Esophagus (tissue), 2 donors: ENCODE measurements at regions not wholly inside any gene's neighbourhood (a gene's known extent, or its start where the extent isn't known, plus 50 kb on each side); places are given as distances from the start of the nearest gene placed in this dataset.

Experiments used
- H3K27ac ChIP-seq, 2 donors: one replicate each; pipeline ENCODE4 v1.5.1; 2013; ENCODE audit warnings: low read depth in 2 of 2, mild to moderate bottlenecking in 2 of 2, inconsistent platforms in 1 of 2, low read length in 1 of 2, moderate library complexity in 1 of 2
- H3K27me3 ChIP-seq, 2 donors: one replicate each; pipeline ENCODE4 v1.6.1; 2013; ENCODE audit warnings: low read length in 2 of 2, control low read depth in 1 of 2, mild to moderate bottlenecking in 1 of 2; ENCODE audit not compliant: insufficient read depth in 2 of 2, control insufficient read depth in 1 of 2
- H3K36me3 ChIP-seq, 2 donors: one replicate each; pipeline ENCODE4 v1.6.1; 2013; ENCODE audit warnings: low read length in 1 of 2; ENCODE audit not compliant: control insufficient read depth in 2 of 2, insufficient read depth in 2 of 2
- H3K4me1 ChIP-seq, 2 donors: one replicate each; pipeline ENCODE4 v1.6.1; 2013; ENCODE audit warnings: low read length in 1 of 2; ENCODE audit not compliant: control insufficient read depth in 2 of 2, insufficient read depth in 2 of 2
- H3K4me3 ChIP-seq, 2 donors: one replicate each; pipeline ENCODE4 v1.5.1; 2013; ENCODE audit warnings: low read length in 2 of 2, mild to moderate bottlenecking in 2 of 2, low read depth in 1 of 2, moderate library complexity in 1 of 2
- H3K9me3 ChIP-seq, 2 donors: one replicate each; pipeline ENCODE4 v1.6.1; 2013; ENCODE audit warnings: mild to moderate bottlenecking in 2 of 2, low read depth in 1 of 2, low read length in 1 of 2, moderate library complexity in 1 of 2; ENCODE audit not compliant: control insufficient read depth in 2 of 2, insufficient read depth in 1 of 2
- WGBS, 2 donors: extraction: QIAGEN DNeasy Blood & Tissue Kit; methylation state at CpG; one replicate each; pipeline ENCODE4 v1.1.7; 2013; 5-methylcytosine and 5-hydroxymethylcytosine counted together
- donor health status: healthy with polysubstance abuse.
- donor health status: Bipolar disorder and iron deficiency.

DNA sequence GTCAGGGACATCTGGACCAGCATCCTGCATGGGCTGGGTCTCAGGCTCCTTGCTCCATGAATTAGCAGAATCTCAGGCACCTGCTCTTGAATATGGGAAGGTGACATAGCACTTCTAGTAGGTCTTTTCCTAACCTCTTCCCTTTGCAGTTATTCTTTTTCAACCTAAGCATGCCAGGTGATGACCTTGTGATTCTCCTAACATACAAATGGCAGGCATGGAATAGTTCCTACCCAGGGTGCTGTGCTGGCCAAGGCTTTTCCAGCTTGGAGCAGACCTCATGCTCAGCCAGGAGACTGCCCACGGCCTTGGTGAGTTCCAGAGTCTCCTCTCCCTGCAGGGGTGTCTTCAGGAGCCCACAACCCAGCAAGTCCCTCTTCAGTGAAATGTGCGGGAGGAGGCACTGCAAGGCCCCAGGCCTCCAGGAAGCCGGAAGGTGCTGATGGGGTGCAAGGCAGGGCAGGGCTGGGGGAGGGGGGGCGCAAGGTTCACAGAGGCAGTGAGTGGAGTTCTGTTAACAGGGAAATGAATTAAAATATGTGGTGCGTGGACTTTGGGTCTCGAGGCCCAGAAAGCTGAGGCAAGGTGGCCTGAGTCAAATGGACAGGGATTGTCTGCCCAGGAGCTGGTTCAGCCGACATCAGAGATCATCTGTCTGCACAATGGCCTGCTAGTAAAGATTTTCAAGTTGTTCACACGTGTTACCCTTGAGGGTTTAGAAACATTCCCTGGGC is 75.9 kb upstream of the SEPTIN5 start:
- no peak overlapping the region for H3K27ac ChIP-seq
- peaks cover 0 to 3% of the 10 kb centered on the region in 2 donors for H3K4me1 ChIP-seq
- H3K9me3 ChIP-seq = no peaks in the 10 kb centered on the region
- no peak overlapping the region for H3K4me3 ChIP-seq
- H3K27me3 ChIP-seq = no peaks in the 10 kb centered on the region
- 86 to 88% methylated on average over 8 of the region's 8 CpGs for WGBS, 2 donors
- no peaks in the 10 kb centered on the region for H3K36me3 ChIP-seq

DNA sequence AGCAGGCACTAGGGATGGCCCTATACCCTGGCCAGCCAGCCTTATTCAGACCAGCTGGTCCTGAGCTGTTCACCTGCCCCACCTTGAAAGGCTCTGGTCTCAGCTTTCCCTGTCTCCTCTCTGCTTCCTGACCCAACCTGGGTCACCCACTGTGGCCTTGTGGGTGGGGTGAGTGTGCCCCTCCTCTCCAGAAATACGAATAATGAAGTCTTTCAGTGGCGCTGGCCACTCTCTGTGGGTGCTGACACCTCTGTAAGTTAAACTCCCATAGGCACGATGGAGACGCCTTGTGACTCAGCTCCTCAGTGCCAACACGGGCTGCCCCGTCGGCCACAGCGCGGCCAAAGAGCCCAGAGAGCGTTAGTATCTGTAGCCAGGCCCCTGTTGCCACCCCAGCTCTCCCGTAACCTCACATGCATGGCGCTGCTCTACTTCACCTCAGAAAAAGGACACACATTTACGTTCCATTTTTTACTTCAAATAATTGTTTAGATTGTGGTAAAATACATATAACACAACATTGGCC is 74.6 kb upstream of the SEPTIN5 start:
- H3K4me1 ChIP-seq = peaks cover 0 to 3% of the 10 kb centered on the region in 2 donors
- no peaks in the 10 kb centered on the region for H3K36me3 ChIP-seq
- no peak overlapping the region for H3K27ac ChIP-seq
- 85 to 89% methylated on average over 13 of the region's 13 CpGs for WGBS, 2 donors
- H3K4me3 ChIP-seq = no peak overlapping the region
- H3K9me3 ChIP-seq = no peaks in the 10 kb centered on the region
- H3K27me3 ChIP-seq = no peaks in the 10 kb centered on the region

DNA sequence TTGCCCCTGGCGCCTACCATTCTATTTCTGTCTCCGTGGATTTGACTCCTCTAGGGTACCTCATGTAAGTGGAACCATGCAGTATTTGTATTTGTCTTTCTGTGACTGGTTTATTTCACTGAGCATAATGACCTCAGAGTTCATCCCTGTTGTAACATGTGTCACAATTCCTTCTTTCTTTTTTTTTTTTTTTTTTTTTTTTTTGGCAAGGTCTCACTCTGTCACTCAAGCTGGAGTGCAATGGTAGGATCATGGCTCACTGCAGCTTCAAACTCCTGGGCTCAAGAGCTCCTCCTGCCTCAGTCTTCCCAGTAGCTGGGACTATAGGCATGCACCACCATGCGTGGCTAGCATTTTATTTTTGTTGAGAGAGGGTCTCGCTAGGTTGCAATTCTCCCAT is 74.0 kb upstream of the SEPTIN5 start:
- Histone ChIP-seq H3K4me1 (peaks cover 0 to 3% of the 10 kb centered on the region in 2 donors), H3K27ac (no peak overlapping the region), H3K4me3 (no peak overlapping the region), H3K9me3 (no peaks in the 10 kb centered on the region), H3K36me3 (no peaks in the 10 kb centered on the region), H3K27me3 (no peaks in the 10 kb centered on the region)
- WGBS, 2 donors = 83 to 90% methylated on average over 4 of the region's 4 CpGs

GRCh38 chr22:19641254-19641982 is 72.9 kb upstream of the SEPTIN5 start:
- Histone ChIP-seq H3K9me3 (no peaks in the 10 kb centered on the region), H3K36me3 (no peaks in the 10 kb centered on the region), H3K4me3 (no peak overlapping the region), H3K4me1 (peaks cover 0 to 3% of the 10 kb centered on the region in 2 donors), H3K27ac (no peak overlapping the region), H3K27me3 (no peaks in the 10 kb centered on the region)
- 39 to 40% methylated on average over 24 to 25 of the region's 25 CpGs for WGBS, 2 donors

GRCh38 chr22:19641983-19642451 is 72.3 kb upstream of the SEPTIN5 start:
- H3K27ac ChIP-seq = no peak overlapping the region
- H3K27me3 ChIP-seq = no peaks in the 10 kb centered on the region
- H3K4me3 ChIP-seq = no peak overlapping the region
- 76 to 82% methylated on average over 16 to 18 of the region's 18 CpGs for WGBS, 2 donors
- peaks cover 0 to 2% of the 10 kb centered on the region in 2 donors for H3K9me3 ChIP-seq
- H3K4me1 ChIP-seq = peaks cover 0 to under 1% of the 10 kb centered on the region in 2 donors
- H3K36me3 ChIP-seq = no peaks in the 10 kb centered on the region

GRCh38 chr22:19643448-19644313 is 70.6 kb upstream of the SEPTIN5 start:
- Histone ChIP-seq H3K9me3 (peaks cover 0 to 2% of the 10 kb centered on the region in 2 donors), H3K36me3 (no peaks in the 10 kb centered on the region), H3K27ac (no peak overlapping the region), H3K27me3 (no peaks in the 10 kb centered on the region), H3K4me3 (no peak overlapping the region), H3K4me1 (no peaks in the 10 kb centered on the region)
- 64 to 69% methylated on average over 13 of the region's 13 CpGs for WGBS, 2 donors

GRCh38 chr22:19644314-19645223 is 69.7 kb upstream of the SEPTIN5 start:
- Histone ChIP-seq H3K4me1 (no peaks in the 10 kb centered on the region), H3K27me3 (no peaks in the 10 kb centered on the region), H3K9me3 (peaks cover 0 to 2% of the 10 kb centered on the region in 2 donors), H3K36me3 (no peaks in the 10 kb centered on the region), H3K4me3 (no peak overlapping the region), H3K27ac (no peak overlapping the region)
- 63 to 70% methylated on average over 12 of the region's 12 CpGs for WGBS, 2 donors

DNA sequence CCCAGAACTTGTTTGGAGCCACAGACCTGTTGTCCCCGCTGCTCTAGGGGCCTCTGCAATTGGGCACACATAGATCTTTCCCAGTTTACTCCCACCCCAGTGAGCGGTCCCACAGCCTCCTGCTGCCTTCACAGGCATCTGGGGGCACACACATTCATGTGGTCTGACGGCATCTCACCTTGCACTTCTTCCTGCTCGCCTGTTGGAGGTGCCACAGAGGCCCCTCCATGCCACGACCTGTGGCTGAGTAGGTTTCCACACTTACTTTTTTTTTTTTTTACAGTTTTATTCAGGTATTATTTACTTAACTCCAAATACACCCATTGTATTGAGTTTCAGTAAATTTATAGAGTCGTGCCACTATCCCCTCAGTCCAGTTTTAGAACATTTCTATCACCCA is 68.9 kb upstream of the SEPTIN5 start:
- whole genome bisulfite sequencing, 2 donors = 72 to 76% methylated on average over 6 of the region's 6 CpGs
- Histone ChIP-seq H3K27ac (no peak overlapping the region), H3K27me3 (no peaks in the 10 kb centered on the region)

More for the DNA sequence above, 68.9 kb upstream of the SEPTIN5 start:
- H3K9me3 ChIP-seq = peaks cover 0 to 2% of the 10 kb centered on the region in 2 donors
- H3K36me3 ChIP-seq = no peaks in the 10 kb centered on the region
- H3K4me3 ChIP-seq = no peak overlapping the region
- H3K4me1 ChIP-seq = no peaks in the 10 kb centered on the region
